Gastrocnemius medialis (tissue), 4 donors: ENCODE measurements at regions not wholly inside any gene's neighbourhood (a gene's known extent, or its start where the extent isn't known, plus 50 kb on each side); places are given as distances from the start of the nearest gene placed in this dataset.
"Not testable (repeated sequence)": the region's sequence is repeated elsewhere in the genome, so short reads cannot be mapped to it uniquely, and the experiment has no call there.

Experiments used
- CTCF ChIP-seq, 5 experiments: fragments of 450-650 bp in 3 of 5; fragments of 200-600 bp in 2 of 5; sonication (generic) in 2 of 5; IDR thresholded peaks in 4 of 5; conservative IDR thresholded peaks in 1 of 5; 1 replicate in 4 of 5; 2 replicates in 1 of 5; pipeline ENCODE4 v1.5.1; 2016 to 2019; ENCODE audit warnings: antibody characterized with exemption in 5 of 5, mild to moderate bottlenecking in 3 of 5, moderate library complexity in 3 of 5
- POLR2A ChIP-seq, 2 donors: fragments of 450-650 bp; IDR thresholded peaks; one replicate each; pipeline ENCODE4 v1.6.1; 2017; ENCODE audit warnings: antibody characterized with exemption in 2 of 2, mild to moderate bottlenecking in 2 of 2, moderate library complexity in 2 of 2

GRCh38 chr12:13841-14240 is 52.7 kb upstream of the IQSEC3 start:
- TF ChIP-seq CTCF (IDR thresholded peaks at IDR 0.05 in 4 of 5, conservative IDR thresholded peaks at IDR 0.05 in 1 of 5); POLR2A (IDR thresholded peaks at IDR 0.05): not testable (repeated sequence)
